ENCODE measurements at regions not wholly inside any gene's neighbourhood (a gene's known extent, or its start where the extent isn't known, plus 50 kb on each side); places are given as distances from the start of the nearest gene placed in this dataset.

- H3K4me2 ChIP-seq, result no peak overlapping the region
- DNase-seq, result no peak
- H3K9me2 ChIP-seq (ENCODE audit: insufficient read depth), result no peaks in the 10 kb centered on the region
- no peaks in the 10 kb centered on the region for H3K4me1 ChIP-seq (replicated peaks; ENCODE audit: insufficient read depth)
- ChIA-PET POLR2A (ENCODE audit: unreplicated experiment) (no interaction called here), CTCF (no interaction called here)
- no peak overlapping the region for H2AFZ ChIP-seq
- intact Hi-C loops (cut with micrococcal nuclease; ENCODE audit: unreplicated experiment), result no loop called here
- H4K20me1 ChIP-seq (ENCODE audit: insufficient read depth), result no peaks in the 10 kb centered on the region
- H3K36me3 ChIP-seq (ENCODE audit: low read depth), result no peaks in the 10 kb centered on the region
- no peaks in the 10 kb centered on the region for H3F3A ChIP-seq (ENCODE audit: insufficient read depth, low read depth)
- BruUV-seq (replicated peaks), result no TSS peak
- no peaks in the 10 kb centered on the region for H3K79me2 ChIP-seq (ENCODE audit: low read depth)
- no peak overlapping the region for H3K4me3 ChIP-seq
- H3K9me3 ChIP-seq (ENCODE audit: insufficient read depth, low read depth), result no peaks in the 10 kb centered on the region
- TF ChIP-seq CTCF (conservative IDR thresholded peaks at IDR 0.05), result no peak
- no peak for TF ChIP-seq EZH2 (IDR thresholded peaks at IDR 0.05; ENCODE audit: low read depth)
- H3K27me3 ChIP-seq (ENCODE audit: insufficient read depth, low read depth), result peaks cover 19% of the 10 kb centered on the region
- no peak overlapping the region for H3K27ac ChIP-seq
Measured at GRCh38 chr2:60163691-60164090, 389.8 kb downstream of the BCL11A start.

GRCh38 chr2:60159519-60159918, 393.9 kb downstream of the BCL11A start:
- no peak overlapping the region for H3K27ac ChIP-seq
- DNase-seq, result no peak
- no peak overlapping the region for H2AFZ ChIP-seq
- H3K4me3 ChIP-seq, result no peak overlapping the region
- H3K4me1 ChIP-seq (replicated peaks; ENCODE audit: insufficient read depth), result no peaks in the 10 kb centered on the region
- intact Hi-C loops (cut with micrococcal nuclease; ENCODE audit: unreplicated experiment), result no loop called here
- H3K4me2 ChIP-seq, result no peak overlapping the region
- H3K27me3 ChIP-seq (ENCODE audit: insufficient read depth, low read depth), result peaks cover 7% of the 10 kb centered on the region
- no peaks in the 10 kb centered on the region for H3K79me2 ChIP-seq (ENCODE audit: low read depth)
- TF ChIP-seq EZH2 (IDR thresholded peaks at IDR 0.05; ENCODE audit: low read depth), result no peak
- no peak for TF ChIP-seq CTCF (conservative IDR thresholded peaks at IDR 0.05)
- H3K9me3 ChIP-seq (ENCODE audit: insufficient read depth, low read depth), result no peaks in the 10 kb centered on the region
- ChIA-PET POLR2A (ENCODE audit: unreplicated experiment) (no interaction called here), CTCF (no interaction called here)
- H3F3A ChIP-seq (ENCODE audit: insufficient read depth, low read depth), result no peaks in the 10 kb centered on the region
- no peaks in the 10 kb centered on the region for H3K36me3 ChIP-seq (ENCODE audit: low read depth)
- no peaks in the 10 kb centered on the region for H4K20me1 ChIP-seq (ENCODE audit: insufficient read depth)
- no TSS peak for BruUV-seq (replicated peaks)
- H3K9me2 ChIP-seq (ENCODE audit: insufficient read depth), result no peaks in the 10 kb centered on the region

GRCh38 chr2:60158262-60158661, 395.2 kb downstream of the BCL11A start:
- H3K4me3 ChIP-seq, result no peak overlapping the region
- no TSS peak for BruUV-seq (replicated peaks)
- TF ChIP-seq EZH2 (IDR thresholded peaks at IDR 0.05; ENCODE audit: low read depth), result no peak
- TF ChIP-seq CTCF (conservative IDR thresholded peaks at IDR 0.05), result no peak
- no peaks in the 10 kb centered on the region for H3K9me2 ChIP-seq (ENCODE audit: insufficient read depth)
- H3K27ac ChIP-seq, result no peak overlapping the region
- H2AFZ ChIP-seq, result no peak overlapping the region
- no peaks in the 10 kb centered on the region for H3K9me3 ChIP-seq (ENCODE audit: insufficient read depth, low read depth)
- ChIA-PET CTCF (no interaction called here), POLR2A (ENCODE audit: unreplicated experiment) (no interaction called here)
- H3K36me3 ChIP-seq (ENCODE audit: low read depth), result no peaks in the 10 kb centered on the region
- H3F3A ChIP-seq (ENCODE audit: insufficient read depth, low read depth), result no peaks in the 10 kb centered on the region
- no peaks in the 10 kb centered on the region; the same call in 1 of the 2 replicates for H3K27me3 ChIP-seq (ENCODE audit: insufficient read depth, low read depth)
- H3K4me1 ChIP-seq (replicated peaks; ENCODE audit: insufficient read depth), result no peaks in the 10 kb centered on the region
- H3K79me2 ChIP-seq (ENCODE audit: low read depth), result no peaks in the 10 kb centered on the region
- H3K4me2 ChIP-seq, result no peak overlapping the region
- no peaks in the 10 kb centered on the region for H4K20me1 ChIP-seq (ENCODE audit: insufficient read depth)
- intact Hi-C loops (cut with micrococcal nuclease; ENCODE audit: unreplicated experiment), result no loop called here
- no peak for DNase-seq

Data from PC-9 (cell line).